RWPE1 (cell line): ENCODE measurements at regions not wholly inside any gene's neighbourhood (a gene's known extent, or its start where the extent isn't known, plus 50 kb on each side); places are given as distances from the start of the nearest gene placed in this dataset.

Source experiments
- CTCF ChIA-PET: fragments of 350-600 bp; sonication (Branson Sonifier 250); formaldehyde crosslinking; extraction: SDS; loops from one replicate; lab custom pipeline; 2021; lab: Yijun Ruan, JAX
- POLR2A ChIA-PET: fragments of 400-600 bp; formaldehyde crosslinking; extraction: SDS; loops from one replicate; lab custom pipeline; 2020; ENCODE audit warnings: antibody characterized with exemption; ENCODE audit not compliant: low non-redundant PET; lab: Yijun Ruan, JAX
- DNase-seq: peaks from one replicate; pipeline ENCODE4 v3.0.0; 2012; ENCODE audit warnings: low spot score
- H3K27ac ChIP-seq: fragments of 450-650 bp; 2 replicates; pipeline ENCODE4 v1.5.1; 2017
- TF ChIP-seq, protein P1 (sequence below): fragments of 450-650 bp; conservative IDR thresholded peaks from 2 replicates; pipeline ENCODE4 v1.5.1; 2017; ENCODE audit warnings: low read depth, mild to moderate bottlenecking

DNA sequence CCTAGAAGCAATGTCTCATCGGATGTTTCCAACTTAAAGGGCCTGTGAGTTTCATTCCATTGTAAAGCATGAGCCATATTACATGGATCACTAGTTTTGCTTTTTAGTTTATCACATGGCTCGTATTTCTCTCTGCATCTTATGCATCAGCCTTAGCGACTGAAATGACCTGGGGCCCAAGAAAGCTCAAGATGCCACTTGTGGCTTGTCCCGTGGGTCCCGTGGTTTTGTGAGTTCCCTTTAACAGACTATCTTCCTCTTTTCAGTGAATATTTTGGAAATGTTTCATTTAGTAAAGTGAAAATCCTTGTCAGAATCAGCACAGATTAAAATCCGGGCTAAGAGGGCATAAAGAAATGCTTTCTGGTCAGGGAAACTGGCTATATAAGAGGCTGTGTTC, 86.2 kb upstream of the PPM1H start:
- DNase-seq: no peak
- CTCF ChIA-PET: no interaction called here
- POLR2A ChIA-PET: no interaction called here
- H3K27ac ChIP-seq: no peak overlapping the region
- TF ChIP-seq, protein P1, sequence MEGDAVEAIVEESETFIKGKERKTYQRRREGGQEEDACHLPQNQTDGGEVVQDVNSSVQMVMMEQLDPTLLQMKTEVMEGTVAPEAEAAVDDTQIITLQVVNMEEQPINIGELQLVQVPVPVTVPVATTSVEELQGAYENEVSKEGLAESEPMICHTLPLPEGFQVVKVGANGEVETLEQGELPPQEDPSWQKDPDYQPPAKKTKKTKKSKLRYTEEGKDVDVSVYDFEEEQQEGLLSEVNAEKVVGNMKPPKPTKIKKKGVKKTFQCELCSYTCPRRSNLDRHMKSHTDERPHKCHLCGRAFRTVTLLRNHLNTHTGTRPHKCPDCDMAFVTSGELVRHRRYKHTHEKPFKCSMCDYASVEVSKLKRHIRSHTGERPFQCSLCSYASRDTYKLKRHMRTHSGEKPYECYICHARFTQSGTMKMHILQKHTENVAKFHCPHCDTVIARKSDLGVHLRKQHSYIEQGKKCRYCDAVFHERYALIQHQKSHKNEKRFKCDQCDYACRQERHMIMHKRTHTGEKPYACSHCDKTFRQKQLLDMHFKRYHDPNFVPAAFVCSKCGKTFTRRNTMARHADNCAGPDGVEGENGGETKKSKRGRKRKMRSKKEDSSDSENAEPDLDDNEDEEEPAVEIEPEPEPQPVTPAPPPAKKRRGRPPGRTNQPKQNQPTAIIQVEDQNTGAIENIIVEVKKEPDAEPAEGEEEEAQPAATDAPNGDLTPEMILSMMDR: no peak

DNA sequence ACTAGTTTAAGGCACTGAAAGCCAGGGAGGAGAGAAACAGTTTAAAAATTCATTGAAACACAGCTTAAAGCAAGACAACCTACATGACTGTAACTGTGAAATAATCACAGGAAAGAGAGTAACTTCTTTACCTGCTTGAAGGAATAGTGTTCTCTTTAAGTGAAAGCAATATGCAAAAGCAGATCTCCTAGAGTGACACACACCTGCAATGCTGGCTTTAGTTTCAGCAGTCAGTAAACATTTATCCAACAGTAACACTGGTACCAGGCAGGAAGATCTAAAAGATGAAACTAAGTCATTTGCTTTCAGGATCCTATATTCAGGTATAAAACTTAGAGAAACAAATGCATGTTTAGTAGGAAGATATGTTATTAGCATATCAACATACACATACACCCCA, 85.3 kb upstream of the PPM1H start:
- POLR2A ChIA-PET: no interaction called here
- TF ChIP-seq, protein P1: no peak
- no peak overlapping the region for H3K27ac ChIP-seq
- no peak for DNase-seq
- CTCF ChIA-PET: no interaction called here

- no peak overlapping the region for H3K27ac ChIP-seq
- TF ChIP-seq, protein P1: no peak
- POLR2A ChIA-PET: no interaction called here
- no peak for DNase-seq
- CTCF ChIA-PET: no interaction called here
Measured at GRCh38 chr12:63018273-63018672, 83.3 kb upstream of the PPM1H start.

DNA sequence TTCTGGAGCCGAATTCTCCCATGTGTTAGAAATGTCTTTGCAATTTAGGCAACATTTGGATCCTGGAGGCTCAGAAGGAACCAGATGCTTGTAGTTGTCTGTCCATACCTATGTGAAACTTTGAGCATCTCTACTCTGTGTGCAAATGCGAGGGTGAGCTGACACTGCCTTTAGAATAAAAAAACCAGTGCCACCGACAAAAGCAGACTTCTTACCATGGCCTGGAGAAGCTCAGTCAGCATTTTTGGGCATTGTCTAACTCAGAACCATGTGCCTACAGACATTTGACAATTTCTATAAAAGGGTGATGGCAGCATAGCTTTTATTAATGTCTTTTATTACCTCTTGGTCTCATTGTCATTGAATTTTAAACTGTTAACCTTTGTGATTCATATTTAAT, 78.4 kb upstream of the PPM1H start:
- CTCF ChIA-PET: no interaction called here
- POLR2A ChIA-PET: no interaction called here
- no peak for DNase-seq
- TF ChIP-seq, protein P1: no peak
- H3K27ac ChIP-seq: no peak overlapping the region

GRCh38 chr12:63010698-63011097, 75.7 kb upstream of the PPM1H start:
- H3K27ac ChIP-seq: no peak overlapping the region
- no peak for DNase-seq
- CTCF ChIA-PET: no interaction called here
- POLR2A ChIA-PET: no interaction called here
- TF ChIP-seq, protein P1: no peak

- TF ChIP-seq, protein P1: no peak
- no peak for DNase-seq
- ChIA-PET CTCF (no interaction called here), POLR2A (no interaction called here)
- H3K27ac ChIP-seq: no peak overlapping the region
Measured at GRCh38 chr12:63008372-63008771, 73.4 kb upstream of the PPM1H start.

- TF ChIP-seq, protein P1: no peak
- CTCF ChIA-PET: no interaction called here
- DNase-seq: no peak
- POLR2A ChIA-PET: no interaction called here
- H3K27ac ChIP-seq: no peak overlapping the region
Measured at GRCh38 chr12:63007726-63008125, 72.8 kb upstream of the PPM1H start.
